ENCODE measurements at regions not wholly inside any gene's neighbourhood (a gene's known extent, or its start where the extent isn't known, plus 50 kb on each side); places are given as distances from the start of the nearest gene placed in this dataset.

GRCh38 chr2:196259507-196260481, 88.4 kb upstream of the STK17B start:
- no peak for DNase-seq
- Histone ChIP-seq H3K36me3 (replicated peaks; ENCODE audit: control insufficient read depth, insufficient read depth, low read length) (no peaks in the 10 kb centered on the region), H3K4me3 (ENCODE audit: insufficient read depth, low read depth, low read length) (no peak overlapping the region), H3K27me3 (ENCODE audit: control insufficient read depth, insufficient read depth, low read length) (no peaks in the 10 kb centered on the region)

GRCh38 chr2:196260546-196260945, 89.2 kb upstream of the STK17B start:
- no peak for DNase-seq
- H3K36me3 ChIP-seq (replicated peaks; ENCODE audit: control insufficient read depth, insufficient read depth, low read length) = no peaks in the 10 kb centered on the region
- H3K4me3 ChIP-seq (ENCODE audit: insufficient read depth, low read depth, low read length) = no peak overlapping the region
- no peaks in the 10 kb centered on the region for H3K27me3 ChIP-seq (ENCODE audit: control insufficient read depth, insufficient read depth, low read length)

- no peaks in the 10 kb centered on the region for H3K27me3 ChIP-seq (ENCODE audit: control insufficient read depth, insufficient read depth, low read length)
- no peak for DNase-seq
- no peak overlapping the region for H3K4me3 ChIP-seq (ENCODE audit: insufficient read depth, low read depth, low read length)
- no peaks in the 10 kb centered on the region for H3K36me3 ChIP-seq (replicated peaks; ENCODE audit: control insufficient read depth, insufficient read depth, low read length)
These were observed 91.2 kb upstream of the STK17B start for GRCh38 chr2:196262606-196263005.

- Histone ChIP-seq H3K27me3 (ENCODE audit: control insufficient read depth, insufficient read depth, low read length) (no peaks in the 10 kb centered on the region), H3K4me3 (ENCODE audit: insufficient read depth, low read depth, low read length) (no peak overlapping the region), H3K36me3 (replicated peaks; ENCODE audit: control insufficient read depth, insufficient read depth, low read length) (no peaks in the 10 kb centered on the region)
- DNase-seq = no peak
These were observed 91.9 kb upstream of the STK17B start for GRCh38 chr2:196263181-196263747.

GRCh38 chr2:196266351-196266750, 95.0 kb upstream of the STK17B start:
- no peak for DNase-seq
- H3K27me3 ChIP-seq (ENCODE audit: control insufficient read depth, insufficient read depth, low read length) = no peaks in the 10 kb centered on the region

GRCh38 chr2:196266855-196267254, 95.5 kb upstream of the STK17B start:
- no peak for DNase-seq
- H3K4me3 ChIP-seq (ENCODE audit: insufficient read depth, low read depth, low read length) = no peak overlapping the region
- H3K27me3 ChIP-seq (ENCODE audit: control insufficient read depth, insufficient read depth, low read length) = no peaks in the 10 kb centered on the region
- H3K36me3 ChIP-seq (replicated peaks; ENCODE audit: control insufficient read depth, insufficient read depth, low read length) = no peaks in the 10 kb centered on the region

More at GRCh38 chr2:196266351-196266750, 95.0 kb upstream of the STK17B start:
- Histone ChIP-seq H3K36me3 (replicated peaks; ENCODE audit: control insufficient read depth, insufficient read depth, low read length) (no peaks in the 10 kb centered on the region), H3K4me3 (ENCODE audit: insufficient read depth, low read depth, low read length) (no peak overlapping the region)

- Histone ChIP-seq H3K36me3 (replicated peaks; ENCODE audit: control insufficient read depth, insufficient read depth, low read length) (no peaks in the 10 kb centered on the region), H3K27me3 (ENCODE audit: control insufficient read depth, insufficient read depth, low read length) (no peaks in the 10 kb centered on the region), H3K4me3 (ENCODE audit: insufficient read depth, low read depth, low read length) (no peak overlapping the region)
- no peak for DNase-seq
These were observed 96.6 kb upstream of the STK17B start for GRCh38 chr2:196268025-196268424.

- Histone ChIP-seq H3K27me3 (ENCODE audit: control insufficient read depth, insufficient read depth, low read length) (no peaks in the 10 kb centered on the region), H3K4me3 (ENCODE audit: insufficient read depth, low read depth, low read length) (no peak overlapping the region), H3K36me3 (replicated peaks; ENCODE audit: control insufficient read depth, insufficient read depth, low read length) (no peaks in the 10 kb centered on the region)
- no peak for DNase-seq
These were observed 97.4 kb upstream of the STK17B start for GRCh38 chr2:196268538-196269338.

- DNase-seq = no peak
- Histone ChIP-seq H3K36me3 (replicated peaks; ENCODE audit: control insufficient read depth, insufficient read depth, low read length) (no peaks in the 10 kb centered on the region), H3K4me3 (ENCODE audit: insufficient read depth, low read depth, low read length) (no peak overlapping the region), H3K27me3 (ENCODE audit: control insufficient read depth, insufficient read depth, low read length) (no peaks in the 10 kb centered on the region)
These were observed 100.4 kb upstream of the STK17B start for GRCh38 chr2:196271795-196272194.

GRCh38 chr2:196274387-196274809, 103.0 kb upstream of the STK17B start:
- H3K27me3 ChIP-seq (ENCODE audit: control insufficient read depth, insufficient read depth, low read length) = no peaks in the 10 kb centered on the region
- DNase-seq = no peak
- H3K4me3 ChIP-seq (ENCODE audit: insufficient read depth, low read depth, low read length) = no peak overlapping the region
- no peaks in the 10 kb centered on the region for H3K36me3 ChIP-seq (replicated peaks; ENCODE audit: control insufficient read depth, insufficient read depth, low read length)

- no peak for DNase-seq
- H3K36me3 ChIP-seq (replicated peaks; ENCODE audit: control insufficient read depth, insufficient read depth, low read length) = no peaks in the 10 kb centered on the region
- H3K27me3 ChIP-seq (ENCODE audit: control insufficient read depth, insufficient read depth, low read length) = no peaks in the 10 kb centered on the region
- H3K4me3 ChIP-seq (ENCODE audit: insufficient read depth, low read depth, low read length) = no peak overlapping the region
These were observed 104.4 kb upstream of the STK17B start for GRCh38 chr2:196275646-196276352.

- no peaks in the 10 kb centered on the region for H3K27me3 ChIP-seq (ENCODE audit: control insufficient read depth, insufficient read depth, low read length)
- DNase-seq = no peak
- H3K4me3 ChIP-seq (ENCODE audit: insufficient read depth, low read depth, low read length) = no peak overlapping the region
- H3K36me3 ChIP-seq (replicated peaks; ENCODE audit: control insufficient read depth, insufficient read depth, low read length) = no peaks in the 10 kb centered on the region
These were observed 105.0 kb upstream of the STK17B start for GRCh38 chr2:196276421-196276820.

- H3K36me3 ChIP-seq (replicated peaks; ENCODE audit: control insufficient read depth, insufficient read depth, low read length) = no peaks in the 10 kb centered on the region
- H3K27me3 ChIP-seq (ENCODE audit: control insufficient read depth, insufficient read depth, low read length) = no peaks in the 10 kb centered on the region
- DNase-seq = peak; percentile 26
- H3K4me3 ChIP-seq (ENCODE audit: insufficient read depth, low read depth, low read length) = no peak overlapping the region
These were observed 105.6 kb upstream of the STK17B start for GRCh38 chr2:196277002-196277401.

- H3K36me3 ChIP-seq (replicated peaks; ENCODE audit: control insufficient read depth, insufficient read depth, low read length) = no peaks in the 10 kb centered on the region
- no peak for DNase-seq
- H3K27me3 ChIP-seq (ENCODE audit: control insufficient read depth, insufficient read depth, low read length) = no peaks in the 10 kb centered on the region
- H3K4me3 ChIP-seq (ENCODE audit: insufficient read depth, low read depth, low read length) = no peak overlapping the region
These were observed 107.1 kb upstream of the STK17B start for GRCh38 chr2:196278491-196278911.
